A673 (cell line): ENCODE measurements at regions not wholly inside any gene's neighbourhood (a gene's known extent, or its start where the extent isn't known, plus 50 kb on each side); places are given as distances from the start of the nearest gene placed in this dataset.

ENCODE experiments used
- BruUV-seq: library from RNA; stranded (reverse); fragments of 400-500 nt; replicated peaks from 2 replicates; lab custom pipeline; 2021; lab: Mats Ljungman, UMichigan
- CTCF ChIA-PET: fragments of 300-600 bp; sonication (Branson Sonifier 250); formaldehyde crosslinking; loops from one replicate; lab custom pipeline; 2022; ENCODE audit warnings: antibody characterized with exemption; lab: Charles Lee
- POLR2A ChIA-PET: fragments of 300-600 bp; sonication (Branson Sonifier 250); formaldehyde crosslinking; loops from one replicate; lab custom pipeline; 2022; ENCODE audit warnings: antibody characterized with exemption; ENCODE audit not compliant: low non-redundant PET; lab: Charles Lee
- DNase-seq: peaks from one replicate; pipeline ENCODE4 v3.0.0-alpha.2; 2015; ENCODE audit warnings: low spot score
- H3K27ac ChIP-seq: fragments of 200-600 bp; sonication (generic); 2 replicates; pipeline ENCODE4 v1.5.1; 2016; ENCODE audit warnings: mixed run types, low read depth, mild to moderate bottlenecking, mixed read lengths, antibody characterized with exemption, low read length; ENCODE audit not compliant: poor library complexity, severe bottlenecking
- H3K27me3 ChIP-seq: fragments of 200-600 bp; sonication (generic); replicated peaks from 2 replicates; pipeline ENCODE4 v1.6.1; 2017; ENCODE audit warnings: mixed run types, low read depth, mild to moderate bottlenecking, mixed read lengths, antibody characterized with exemption, low read length; ENCODE audit not compliant: insufficient read depth, poor library complexity
- H3K36me3 ChIP-seq: fragments of 200-600 bp; sonication (generic); 2 replicates; pipeline ENCODE4 v1.6.1; 2016; ENCODE audit warnings: mixed run types, mild to moderate bottlenecking, mixed read lengths, antibody characterized with exemption, low read length; ENCODE audit not compliant: insufficient read depth, poor library complexity, severe bottlenecking
- H3K4me1 ChIP-seq: fragments of 200-600 bp; sonication (generic); 2 replicates; pipeline ENCODE4 v1.6.1; 2017; ENCODE audit warnings: mixed run types, mild to moderate bottlenecking, mixed read lengths, antibody characterized with exemption, low read length; ENCODE audit not compliant: insufficient read depth, poor library complexity, severe bottlenecking
- H3K4me3 ChIP-seq: fragments of 200-600 bp; sonication (generic); 2 replicates; pipeline ENCODE4 v1.5.1; 2016; ENCODE audit warnings: low read depth, mixed run types, mild to moderate bottlenecking, mixed read lengths, low read length; ENCODE audit not compliant: poor library complexity, severe bottlenecking
- H3K9me3 ChIP-seq: fragments of 200-600 bp; sonication (generic); 2 replicates; pipeline ENCODE4 v1.6.1; 2016; ENCODE audit warnings: mixed run types, low read depth, mild to moderate bottlenecking, mixed read lengths, antibody characterized with exemption, low read length; ENCODE audit not compliant: poor library complexity, severe bottlenecking
- CTCF ChIP-seq: fragments of 300-800, 200-600 bp; sonication (generic); conservative IDR thresholded peaks from 2 replicates; pipeline ENCODE4 v1.5.1; 2017; ENCODE audit warnings: low read depth, mild to moderate bottlenecking, antibody characterized with exemption, low read length, moderate library complexity, mixed read lengths
- EZH2 ChIP-seq: fragments of 200-600 bp; sonication (generic); IDR thresholded peaks from 2 replicates; pipeline ENCODE4 v1.6.1; 2017; ENCODE audit warnings: borderline replicate concordance, low read depth, mild to moderate bottlenecking, mixed read lengths, antibody characterized with exemption, low read length; ENCODE audit not compliant: poor library complexity, severe bottlenecking
- intact Hi-C: fragments of 100-400 bp; cut with micrococcal nuclease; formaldehyde crosslinking; loops from one replicate; pipeline ENCODE4 v1.10.0; 2022; ENCODE audit not compliant: unreplicated experiment

- H3K36me3 ChIP-seq: no peaks in the 10 kb centered on the region
- no peak for TF ChIP-seq CTCF
- TF ChIP-seq EZH2: no peak
- CTCF ChIA-PET: no interaction called here
- H3K4me3 ChIP-seq: no peak overlapping the region
- POLR2A ChIA-PET: no interaction called here
- no TSS peak for BruUV-seq
- DNase-seq: no peak
- no peak overlapping the region for H3K27ac ChIP-seq
- no peaks in the 10 kb centered on the region for H3K9me3 ChIP-seq
- no peaks in the 10 kb centered on the region for H3K4me1 ChIP-seq
- no peaks in the 10 kb centered on the region for H3K27me3 ChIP-seq
- intact Hi-C loops: no loop called here
Observed at GRCh38 chr13:106391681-106392080, 143.8 kb downstream of the EFNB2 start.

- TF ChIP-seq CTCF: no peak
- TF ChIP-seq EZH2: no peak
- intact Hi-C loops: no loop called here
- no peak for DNase-seq
- Histone ChIP-seq H3K9me3 (no peaks in the 10 kb centered on the region), H3K27me3 (no peaks in the 10 kb centered on the region), H3K4me1 (no peaks in the 10 kb centered on the region), H3K4me3 (no peak overlapping the region), H3K36me3 (no peaks in the 10 kb centered on the region), H3K27ac (no peak overlapping the region)
- ChIA-PET POLR2A (no interaction called here), CTCF (no interaction called here)
- no TSS peak for BruUV-seq
Observed at GRCh38 chr13:106391271-106391670, 144.2 kb downstream of the EFNB2 start.

DNA sequence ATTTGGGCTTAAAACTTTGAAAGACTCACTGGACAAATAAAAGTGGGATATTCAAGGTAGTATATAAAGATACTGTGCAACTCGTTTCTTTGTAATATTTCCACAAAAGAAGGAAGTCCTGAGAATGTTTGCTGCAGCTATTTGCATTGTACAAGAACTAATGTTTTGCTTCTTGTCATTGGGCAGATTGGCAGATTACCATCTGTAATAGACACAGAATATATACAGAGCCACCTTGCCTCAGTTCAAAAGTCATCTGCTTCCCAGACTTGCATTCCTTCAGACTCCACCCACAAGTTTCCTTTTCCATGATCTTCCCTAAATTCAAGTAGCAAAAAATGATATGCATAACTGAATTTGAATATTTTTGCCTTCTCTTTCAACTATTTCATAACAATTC, 145.1 kb downstream of the EFNB2 start:
- no TSS peak for BruUV-seq
- H3K27ac ChIP-seq: no peak overlapping the region
- CTCF ChIA-PET: no interaction called here

More for the DNA sequence above, 145.1 kb downstream of the EFNB2 start:
- POLR2A ChIA-PET: no interaction called here
- Histone ChIP-seq H3K9me3 (no peaks in the 10 kb centered on the region), H3K4me3 (no peak overlapping the region), H3K27me3 (no peaks in the 10 kb centered on the region), H3K4me1 (no peaks in the 10 kb centered on the region), H3K36me3 (no peaks in the 10 kb centered on the region)
- no peak for TF ChIP-seq CTCF
- no peak for TF ChIP-seq EZH2
- intact Hi-C loops: no loop called here
- DNase-seq: no peak
